Activated CD8-positive, alpha-beta memory T cell treated with anti-CD3 and anti-CD28 coated beads, Interleukin-2, amount 50 U/mL, for 1 hour (primary cell): ENCODE measurements at regions not wholly inside any gene's neighbourhood (a gene's known extent, or its start where the extent isn't known, plus 50 kb on each side); places are given as distances from the start of the nearest gene placed in this dataset.
"Not testable (repeated sequence)": the region's sequence is repeated elsewhere in the genome, so short reads cannot be mapped to it uniquely, and the experiment has no call there.

Source experiments
- DNase-seq: peaks from one replicate; pipeline ENCODE4 v3.0.0-alpha.2; 2020; ENCODE audit errors: extremely low read depth

DNA sequence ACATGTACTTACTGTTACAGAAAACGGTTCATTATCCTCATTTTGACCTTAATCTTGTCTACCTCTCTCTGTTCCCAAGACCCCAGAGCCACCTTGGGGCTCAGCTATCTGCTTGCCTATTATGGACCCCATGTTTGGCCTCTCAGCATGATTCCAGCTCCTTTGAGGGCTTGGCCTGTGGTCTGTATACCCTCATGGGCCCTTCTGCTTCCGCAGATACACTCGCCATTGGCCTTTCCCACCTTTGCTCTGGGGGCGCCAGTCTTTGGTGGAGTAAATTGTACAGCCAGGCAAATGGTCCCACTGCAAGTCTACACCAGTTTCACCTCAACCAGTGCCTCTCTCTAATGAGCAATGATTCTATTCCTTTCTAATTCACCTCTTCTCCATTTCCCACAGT is 109.2 kb upstream of the ZNF746 start:
- DNase-seq = no peak

DNA sequence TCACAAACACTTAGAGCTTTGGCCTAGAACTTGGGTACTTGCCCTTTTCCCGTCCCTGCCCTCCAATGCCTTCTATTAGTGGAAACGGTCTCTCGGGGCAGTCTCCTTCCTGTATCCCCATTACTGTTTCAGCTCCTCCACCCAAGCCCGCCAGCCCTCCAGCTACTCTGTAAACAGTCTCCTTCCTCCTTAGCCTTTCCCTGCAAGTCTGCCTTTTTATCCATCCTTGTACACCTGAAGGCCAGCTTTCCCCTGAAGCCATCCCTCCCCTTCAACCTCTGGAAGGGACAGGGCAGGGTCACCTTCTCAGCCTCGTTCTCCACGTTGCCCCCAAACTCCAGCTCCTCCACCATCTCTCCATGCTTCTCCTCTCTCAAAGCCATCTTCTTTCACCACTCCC is 108.1 kb upstream of the ZNF746 start:
- DNase-seq = no peak

DNA sequence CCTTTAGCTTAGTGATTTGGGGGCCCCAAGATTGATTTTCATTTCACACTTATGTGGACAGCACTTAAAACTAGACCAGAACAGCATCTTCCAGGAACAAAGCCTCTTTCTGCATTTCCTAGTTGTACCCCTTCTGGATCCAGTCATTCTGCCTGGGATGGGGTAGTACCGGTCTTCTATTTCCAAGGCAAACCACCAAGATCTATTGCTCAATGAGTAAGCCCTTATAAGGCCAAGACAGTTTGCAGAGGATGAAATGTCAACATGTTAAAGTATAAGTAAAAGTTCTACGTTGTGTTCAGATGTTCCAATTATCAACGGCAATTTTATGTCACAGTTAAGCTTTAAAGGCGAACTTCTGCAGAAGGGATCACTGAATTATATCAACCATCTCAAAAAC is 106.9 kb upstream of the ZNF746 start:
- no peak for DNase-seq

DNA sequence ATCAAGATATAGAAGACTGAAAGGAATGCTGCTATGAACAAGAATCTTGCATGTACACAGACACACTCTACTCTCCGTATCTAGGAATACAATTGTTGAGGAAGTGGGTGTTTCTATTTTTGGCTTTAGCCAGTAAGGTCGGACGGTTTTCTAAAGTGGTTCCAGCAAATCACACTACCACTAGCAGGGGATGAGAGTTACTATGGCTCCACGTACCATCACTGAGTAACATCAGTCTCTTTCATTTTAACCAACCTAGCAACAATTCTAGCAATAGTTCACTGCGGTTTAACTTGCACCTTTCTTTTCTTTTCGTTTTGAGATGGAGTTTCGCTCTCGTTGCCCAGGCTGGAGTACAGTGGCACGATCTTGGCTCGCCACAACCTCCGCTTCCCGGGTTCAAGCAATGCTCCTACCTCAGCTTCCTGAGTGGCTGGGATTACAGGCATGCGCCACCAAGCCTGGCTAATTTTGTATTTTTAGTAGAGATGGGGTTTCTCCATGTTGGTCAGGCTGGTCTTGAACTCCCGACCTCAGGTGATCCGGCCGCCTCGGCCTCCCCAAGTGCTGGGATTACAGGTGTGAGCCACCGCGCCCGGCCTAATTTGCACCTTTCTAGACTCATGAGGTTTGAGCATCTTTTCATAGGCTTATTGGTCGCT is 103.2 kb upstream of the ZNF746 start:
- not testable (repeated sequence) for DNase-seq

DNA sequence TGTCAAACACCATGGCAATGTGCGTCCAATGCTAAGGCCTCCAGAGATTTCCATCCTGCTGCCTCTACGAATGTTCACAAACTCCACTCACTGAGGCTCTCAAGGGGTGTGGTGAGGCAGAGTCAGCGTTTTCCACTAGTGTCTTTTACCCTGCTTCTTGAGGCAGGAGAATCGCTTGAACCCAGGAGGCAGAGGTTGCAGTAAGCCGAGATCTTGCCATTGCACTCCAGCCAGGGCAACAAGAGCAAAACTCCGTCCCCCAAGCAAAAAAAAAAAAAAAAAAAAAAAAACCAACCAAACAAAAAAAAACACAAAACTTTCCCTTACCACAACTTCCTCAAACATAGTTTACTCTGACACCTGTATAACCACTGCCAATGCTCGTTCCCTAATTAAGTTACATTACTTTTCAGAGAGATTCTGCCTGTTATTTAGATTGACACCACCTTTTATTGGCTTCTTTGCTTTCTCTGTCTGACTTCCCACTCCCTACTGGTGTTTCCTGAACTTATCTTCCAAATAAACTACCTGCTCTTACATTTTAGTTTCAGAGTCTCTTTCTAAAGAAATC is 102.1 kb upstream of the ZNF746 start:
- DNase-seq = no peak

DNA sequence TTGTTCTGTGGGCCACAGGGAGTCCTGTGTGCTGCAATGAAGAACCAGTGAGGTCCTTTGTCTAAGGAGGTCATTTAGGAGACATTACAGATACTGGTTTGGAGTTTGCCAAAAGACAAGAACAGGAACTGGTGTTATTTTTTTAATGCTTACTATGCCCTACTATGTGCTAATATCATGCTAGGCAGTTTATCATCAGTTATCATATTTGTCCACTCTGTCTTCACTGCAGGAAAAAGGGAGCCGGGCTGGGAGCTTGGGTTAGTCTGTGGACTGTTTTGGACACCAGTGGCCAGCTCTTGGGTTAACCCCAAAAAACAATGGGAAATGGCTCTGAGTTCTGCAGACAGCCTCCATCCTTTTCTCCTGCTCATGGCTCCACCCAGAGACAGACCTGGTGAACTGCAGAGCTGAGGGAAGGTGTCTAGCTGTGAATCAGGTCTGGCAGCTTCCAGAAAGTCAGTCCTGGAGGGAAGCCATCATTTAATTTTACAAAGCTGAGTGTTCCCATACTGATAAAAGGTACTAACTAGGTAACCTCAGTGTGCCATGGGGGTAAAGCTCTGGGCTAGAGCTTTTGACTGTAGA is 101.2 kb upstream of the ZNF746 start:
- no peak for DNase-seq

DNA sequence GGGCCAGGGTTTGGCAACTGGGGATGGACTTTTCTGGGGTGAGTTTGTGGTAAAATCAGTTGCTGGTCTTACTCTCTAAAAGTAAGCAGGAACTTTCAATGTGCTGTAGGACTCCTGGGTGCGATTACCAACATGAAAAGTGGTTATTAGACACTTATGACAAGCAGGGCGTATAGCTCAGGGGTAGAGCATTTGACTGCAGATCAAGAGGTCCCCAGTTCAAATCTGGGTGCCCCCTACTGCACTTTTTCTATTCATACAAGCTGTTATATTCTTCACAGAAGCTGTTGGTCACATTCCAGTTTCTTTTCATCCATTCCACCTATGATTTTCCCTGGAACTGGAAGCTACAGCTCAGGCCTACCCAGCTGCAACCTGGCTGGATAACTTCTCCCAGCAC is 100.2 kb upstream of the ZNF746 start:
- DNase-seq = not testable (repeated sequence)

DNA sequence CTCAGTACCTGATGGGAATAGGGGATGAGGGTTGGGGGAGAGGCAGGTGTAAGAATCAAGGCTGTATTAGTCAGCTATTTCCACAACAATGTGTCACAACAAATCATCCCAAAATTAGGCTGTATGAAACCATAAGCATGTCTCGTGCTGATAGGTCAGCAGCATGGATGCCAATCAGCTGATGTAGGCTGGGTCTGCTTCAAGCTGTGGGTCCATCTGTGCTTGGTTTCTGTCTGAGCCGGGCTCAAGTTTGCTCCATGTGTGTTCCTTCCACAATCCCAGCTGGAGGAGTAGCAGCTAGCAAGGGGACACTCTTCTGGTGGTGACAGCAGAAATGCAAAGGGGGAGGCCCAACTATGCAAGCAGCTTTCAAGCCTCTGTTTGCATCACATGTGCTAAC is 97.9 kb upstream of the ZNF746 start:
- DNase-seq = no peak

DNA sequence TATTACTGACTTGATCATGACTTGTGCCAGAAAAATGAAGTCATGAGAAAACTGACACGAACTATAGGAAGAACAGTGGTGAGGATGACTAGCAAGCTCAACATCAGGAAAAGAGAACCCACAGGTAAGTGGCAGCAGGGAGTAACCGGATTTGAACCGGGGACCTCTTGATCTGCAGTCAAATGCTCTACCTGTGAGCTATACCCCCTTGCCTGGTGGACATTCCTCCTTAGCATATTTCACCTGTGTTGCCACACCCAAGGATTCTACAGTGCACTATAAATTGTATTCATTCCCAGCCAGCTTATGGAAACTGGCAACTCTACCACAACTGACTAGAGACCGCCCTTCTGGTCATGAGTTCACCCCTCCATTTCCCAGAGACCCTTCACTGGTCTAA is 97.5 kb upstream of the ZNF746 start:
- DNase-seq = no peak

DNA sequence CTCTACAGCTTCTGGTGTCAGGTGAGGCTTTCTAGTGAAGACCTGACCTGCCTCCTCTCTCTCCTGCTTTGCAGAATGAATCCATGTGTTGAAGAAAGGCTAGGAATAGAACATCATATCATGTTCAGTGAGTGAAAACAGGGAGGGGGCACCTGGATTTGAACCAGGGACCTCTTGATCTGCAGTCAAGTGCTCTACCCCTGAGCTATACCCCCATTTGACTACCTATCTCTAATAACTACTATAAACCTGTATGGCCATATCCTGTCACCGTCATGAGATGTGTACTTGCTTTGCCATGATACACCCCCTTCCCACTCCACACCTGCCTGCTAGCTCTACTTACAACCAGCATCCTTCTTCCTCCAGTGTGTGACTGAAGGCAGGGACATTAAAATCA is 91.3 kb upstream of the ZNF746 start:
- DNase-seq = no peak

DNA sequence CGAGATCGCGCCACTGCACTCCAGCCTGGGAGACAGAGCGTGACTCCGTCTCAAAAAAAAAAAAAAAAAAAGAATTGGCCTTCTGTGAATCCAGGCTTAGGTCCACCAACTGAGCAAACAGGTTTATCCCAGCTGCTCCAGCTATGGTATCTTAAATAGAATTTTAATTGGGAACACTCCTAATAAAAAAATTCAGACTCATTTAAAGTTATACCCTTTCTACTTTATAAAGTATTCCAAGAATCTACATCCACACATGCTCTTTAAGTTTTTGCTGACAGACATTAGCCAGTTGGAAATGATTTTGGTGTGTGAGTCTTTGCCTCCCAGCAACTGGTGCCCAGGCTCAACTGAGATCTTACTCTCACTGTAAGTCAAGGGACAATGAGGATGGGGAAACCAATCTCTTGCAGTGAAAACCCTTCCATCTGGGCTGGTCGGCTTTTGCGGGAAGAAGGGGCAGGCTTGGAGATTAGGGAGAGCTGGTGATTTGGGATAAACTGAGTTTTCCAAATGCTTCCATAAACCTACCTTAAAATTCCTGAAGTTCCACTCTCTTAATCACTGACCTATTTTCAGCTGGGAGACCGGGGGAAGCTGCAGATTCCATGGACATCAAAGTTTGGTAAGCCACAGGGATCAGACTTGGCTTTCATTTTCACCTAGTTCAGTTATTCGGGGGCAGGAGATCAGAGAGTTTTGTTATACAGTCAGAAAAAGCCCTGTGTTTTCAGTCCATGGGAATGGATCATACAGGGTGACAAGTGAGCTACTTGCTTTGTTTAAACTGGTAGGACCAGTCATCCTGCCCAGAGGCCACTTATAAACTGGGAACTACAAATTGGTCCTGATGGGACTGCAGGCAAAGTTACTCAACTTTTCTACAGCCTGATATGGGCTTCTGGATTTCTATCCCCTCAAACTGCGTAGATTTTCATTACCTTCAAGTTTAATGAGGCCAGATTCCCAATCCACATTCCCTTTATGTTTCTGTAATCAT is 89.3 kb upstream of the ZNF746 start:
- no peak for DNase-seq

DNA sequence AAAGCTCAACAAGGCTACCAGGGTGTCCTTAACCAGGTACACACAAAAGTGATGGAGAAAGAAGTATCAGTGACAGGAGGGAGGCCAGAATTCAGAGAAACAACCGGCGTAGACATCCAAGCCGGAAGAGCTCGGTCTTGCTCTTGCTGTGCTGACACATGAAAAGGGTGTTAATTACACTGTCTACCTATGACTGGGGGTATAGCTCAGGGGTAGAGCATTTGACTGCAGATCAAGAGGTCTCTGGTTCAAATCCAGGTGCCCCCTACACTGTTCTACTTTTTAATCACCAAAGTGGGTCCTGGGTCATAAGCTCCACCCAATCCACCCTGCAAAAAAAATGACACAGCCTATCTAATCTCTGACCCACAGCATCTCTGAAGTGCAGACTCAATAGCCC is 86.9 kb upstream of the ZNF746 start:
- DNase-seq = no peak

DNA sequence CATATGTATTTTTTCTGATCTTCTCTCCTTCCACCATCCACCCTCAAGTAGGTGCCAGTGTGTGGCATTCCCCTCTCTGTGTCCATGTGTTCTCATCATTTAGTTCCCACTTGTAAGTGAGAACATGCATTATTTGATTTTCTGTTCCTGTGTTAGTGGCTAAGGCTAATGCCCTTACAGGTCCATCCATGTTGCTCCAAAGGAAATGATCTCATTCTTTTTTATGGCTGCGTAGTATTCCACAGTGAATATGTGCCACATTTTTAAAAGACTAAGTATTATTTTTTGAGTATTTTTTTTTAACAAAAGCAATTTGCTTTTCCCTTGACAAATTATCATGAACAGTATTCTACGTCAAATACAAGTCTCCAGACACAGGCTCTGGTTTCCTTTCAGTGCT is 86.4 kb upstream of the ZNF746 start:
- DNase-seq = no peak

DNA sequence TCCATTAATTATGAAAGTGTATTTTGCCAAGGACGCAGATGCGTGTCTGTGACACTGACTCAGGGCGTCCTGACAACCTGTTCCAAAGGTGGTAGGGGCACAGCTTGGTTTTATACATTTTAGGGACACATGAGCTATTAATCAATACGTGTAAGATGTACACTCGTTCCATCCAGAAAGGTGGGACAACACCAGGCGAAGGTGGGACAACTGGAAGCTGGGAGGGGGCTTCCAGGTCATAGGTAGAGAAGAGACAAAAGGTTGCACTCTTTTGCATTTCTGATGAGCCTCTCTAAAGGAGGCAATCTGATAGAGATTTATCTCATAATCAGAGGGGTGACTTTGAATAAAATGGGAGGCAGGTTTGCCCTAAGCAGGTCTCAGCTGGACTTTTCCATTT is 82.7 kb upstream of the ZNF746 start:
- no peak for DNase-seq

DNA sequence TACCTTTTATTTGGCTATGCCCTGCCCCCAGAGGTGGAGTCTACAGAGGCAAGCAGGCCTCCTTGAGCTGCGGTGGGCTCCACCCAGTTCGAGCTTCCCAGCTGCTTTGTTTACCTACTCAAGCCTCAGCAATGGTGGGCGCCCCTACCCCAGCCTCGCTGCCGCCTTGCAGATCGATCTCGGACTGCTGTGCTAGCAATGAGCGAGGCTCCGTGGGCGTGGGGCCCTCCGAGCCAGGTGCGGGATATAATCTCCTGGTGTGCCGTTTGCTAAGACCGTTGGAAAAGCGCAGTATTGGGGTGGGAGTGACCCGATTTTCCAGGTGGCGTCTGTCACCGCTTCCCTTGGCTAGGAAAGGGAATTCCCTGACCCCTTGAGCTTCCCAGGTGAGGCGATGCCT is 81.8 kb upstream of the ZNF746 start:
- not testable (repeated sequence) for DNase-seq

DNA sequence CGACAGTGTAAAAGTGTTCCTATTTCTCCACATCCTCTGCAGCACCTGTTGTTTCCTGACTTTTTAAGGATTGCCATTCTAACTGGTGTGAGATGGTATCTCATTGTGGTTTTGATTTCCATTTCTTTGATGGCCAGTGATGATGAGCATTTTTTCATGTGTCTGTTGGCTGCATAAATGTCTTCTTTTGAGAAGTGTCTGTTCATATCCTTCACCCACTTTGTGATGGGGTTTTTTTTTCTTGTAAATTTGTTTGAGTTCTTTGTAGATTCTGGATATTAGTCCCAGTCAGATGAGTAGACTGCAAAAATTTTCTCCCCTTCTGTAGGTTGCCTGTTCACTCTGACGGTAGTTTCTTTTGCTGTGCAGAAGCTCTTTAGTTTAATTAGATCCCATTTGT is 76.8 kb upstream of the ZNF746 start:
- DNase-seq = not testable (repeated sequence)

DNA sequence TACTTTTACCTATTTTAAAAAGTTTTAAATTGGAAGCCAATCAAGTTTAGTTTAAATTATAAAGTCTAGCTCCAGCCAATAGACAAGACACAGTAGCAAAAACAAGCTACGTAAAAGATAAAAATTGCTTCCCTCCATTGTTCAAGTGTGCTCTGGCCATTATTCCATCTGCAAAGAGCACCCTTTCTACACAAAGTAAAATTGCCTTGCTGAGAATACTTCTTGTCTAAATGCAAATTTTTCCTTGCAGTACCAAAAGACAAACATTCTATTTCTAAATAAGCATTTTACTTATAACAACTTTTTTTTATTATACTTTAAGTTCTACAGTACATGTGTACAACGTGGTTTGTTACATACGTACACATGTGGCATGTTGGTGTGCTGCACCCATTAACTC is 75.9 kb upstream of the ZNF746 start:
- DNase-seq = no peak

DNA sequence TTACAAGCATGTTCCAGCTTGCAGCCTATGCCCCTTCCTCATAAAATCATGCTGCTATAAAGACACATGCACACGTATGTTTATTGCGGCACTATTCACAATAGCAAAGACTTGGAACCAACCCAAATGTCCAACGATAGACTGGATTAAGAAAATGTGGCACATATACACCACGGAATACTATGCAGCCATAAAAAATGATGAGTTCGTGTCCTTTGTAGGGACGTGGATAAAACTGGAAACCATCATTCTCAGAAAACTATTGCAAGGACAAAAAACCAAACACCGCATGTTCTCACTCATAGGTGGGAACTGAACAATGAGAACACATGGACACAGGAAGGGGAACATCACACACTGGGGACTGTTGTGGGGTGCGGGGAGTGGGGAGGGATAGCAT is 75.3 kb upstream of the ZNF746 start:
- not testable (repeated sequence) for DNase-seq

DNA sequence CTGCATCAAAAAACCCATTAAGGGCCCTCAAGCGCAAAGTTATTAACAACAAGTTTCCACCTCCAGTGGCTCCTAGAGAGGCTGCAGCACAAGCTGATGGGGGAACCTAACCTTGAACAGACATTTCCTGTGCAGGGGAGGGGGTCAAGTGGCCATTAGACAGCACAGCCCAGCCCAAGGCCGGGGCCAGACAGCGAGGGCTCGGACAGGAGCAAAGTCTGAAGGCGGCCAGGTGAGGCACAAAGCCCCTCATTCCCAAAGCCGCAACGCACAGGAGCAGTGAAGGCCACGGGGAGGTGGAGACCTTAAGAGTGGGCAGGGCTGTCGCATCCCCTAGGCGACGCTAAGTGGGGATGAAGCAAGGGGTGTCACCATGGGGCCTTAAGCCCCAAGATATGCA is 73.2 kb upstream of the ZNF746 start:
- no peak for DNase-seq

DNA sequence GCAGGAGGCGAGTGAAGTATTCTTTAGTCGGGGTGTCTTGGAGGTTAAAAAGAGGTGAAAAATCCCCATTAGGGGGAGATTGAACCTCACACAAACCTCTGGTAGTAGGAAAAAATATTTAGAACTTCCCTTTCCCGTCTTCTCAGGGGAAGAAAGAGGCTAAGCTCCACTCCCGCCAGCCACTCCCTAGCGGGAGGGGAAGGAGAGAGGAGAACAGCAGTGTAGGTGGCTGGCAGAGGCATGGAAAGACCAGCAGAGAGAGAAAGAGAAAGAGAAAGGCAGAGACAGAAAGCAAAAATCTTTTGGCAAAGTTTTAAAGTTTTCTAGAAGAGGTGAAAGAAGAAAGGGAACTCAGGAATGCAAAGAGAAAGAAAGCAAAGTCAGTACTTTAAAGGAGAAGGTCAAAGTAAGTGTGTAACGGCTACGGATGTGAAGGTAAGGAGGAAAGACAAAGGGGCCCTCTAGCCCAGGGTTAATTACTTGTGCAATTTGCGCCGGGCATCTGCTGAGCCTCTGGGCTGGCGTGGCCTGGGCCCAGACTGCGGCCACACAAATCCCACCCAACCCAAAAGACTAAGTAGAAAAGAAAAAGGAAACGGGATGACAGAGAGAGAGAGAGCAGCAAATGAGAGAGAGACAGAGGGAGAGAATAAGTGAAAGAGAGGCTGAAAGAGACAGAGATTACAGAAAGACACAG is 72.3 kb upstream of the ZNF746 start:
- no peak for DNase-seq

DNA sequence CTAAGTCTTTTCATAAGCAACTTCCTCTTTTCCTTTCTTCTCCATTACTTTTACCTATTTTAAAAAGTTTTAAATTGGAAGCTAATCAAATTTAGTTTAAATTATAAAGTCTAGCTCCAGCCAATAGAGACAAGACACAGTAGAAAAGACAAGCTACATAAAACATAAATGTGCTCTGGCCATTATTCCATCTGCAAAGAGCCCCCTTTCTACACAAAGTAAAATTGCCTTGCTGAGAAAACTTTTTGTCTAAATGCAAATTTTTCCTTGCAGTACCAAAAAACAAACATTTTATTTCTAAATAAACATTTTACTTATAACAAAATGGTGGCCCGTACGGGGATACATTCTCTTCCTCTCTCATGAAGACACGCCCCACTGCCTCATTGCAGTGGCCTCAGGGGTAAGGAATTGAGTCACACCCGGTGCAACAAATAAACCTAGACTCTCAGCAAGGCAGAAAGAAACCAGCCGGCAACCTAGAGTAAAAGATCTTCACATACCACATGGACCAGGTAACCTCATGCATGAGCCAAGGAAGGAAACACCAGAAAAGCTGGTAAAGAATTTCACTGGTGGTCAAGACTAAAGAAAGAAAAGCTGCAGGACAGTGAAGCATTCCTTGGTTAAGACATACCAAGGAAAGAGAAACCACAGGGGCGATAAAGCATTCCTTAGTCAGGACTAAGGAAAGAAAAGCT is 71.6 kb upstream of the ZNF746 start:
- DNase-seq = no peak
